ENCODE measurements at regions not wholly inside any gene's neighbourhood (a gene's known extent, or its start where the extent isn't known, plus 50 kb on each side); places are given as distances from the start of the nearest gene placed in this dataset.

GRCh38 chr2:123495241-123495640 lies 529.8 kb upstream of the CNTNAP5 start:
- no peaks in the 10 kb centered on the region for H3K79me2 ChIP-seq (ENCODE audit: low read length)
- peaks cover 9% of the 10 kb centered on the region for H3K4me1 ChIP-seq (ENCODE audit: insufficient read depth, low read length)
- H3K36me3 ChIP-seq (ENCODE audit: low read depth, low read length) = no peaks in the 10 kb centered on the region
- no peak overlapping the region for H2AFZ ChIP-seq (ENCODE audit: low read length)
- DNase-seq = peak; percentile 86
- H3K9me3 ChIP-seq (ENCODE audit: low read length) = no peaks in the 10 kb centered on the region
- ChIA-PET POLR2A (ENCODE audit: unreplicated experiment) (no interaction called here), CTCF (no interaction called here)
- 0 out of 2 replicates have a peak, but pooled peaks have one; percentile 24 for ATAC-seq
- H3K27me3 ChIP-seq (ENCODE audit: low read length) = no peaks in the 10 kb centered on the region
- no peaks in the 10 kb centered on the region for H3K9me2 ChIP-seq (replicated peaks; ENCODE audit: low read length)
- no peaks in the 10 kb centered on the region for H4K20me1 ChIP-seq (ENCODE audit: low read length)
- no peak overlapping the region; the same call in 1 of the 2 replicates for H3K4me2 ChIP-seq (ENCODE audit: low read length)
- intact Hi-C loops (cut with micrococcal nuclease) = no loop called here
- TF ChIP-seq EZH2phosphoT487 (IDR thresholded peaks at IDR 0.05; ENCODE audit: borderline replicate concordance, low read length) (no peak), EZH2 (IDR thresholded peaks at IDR 0.05; ENCODE audit: low read length, unreplicated experiment) (no peak)
- TF ChIP-seq, protein P1, sequence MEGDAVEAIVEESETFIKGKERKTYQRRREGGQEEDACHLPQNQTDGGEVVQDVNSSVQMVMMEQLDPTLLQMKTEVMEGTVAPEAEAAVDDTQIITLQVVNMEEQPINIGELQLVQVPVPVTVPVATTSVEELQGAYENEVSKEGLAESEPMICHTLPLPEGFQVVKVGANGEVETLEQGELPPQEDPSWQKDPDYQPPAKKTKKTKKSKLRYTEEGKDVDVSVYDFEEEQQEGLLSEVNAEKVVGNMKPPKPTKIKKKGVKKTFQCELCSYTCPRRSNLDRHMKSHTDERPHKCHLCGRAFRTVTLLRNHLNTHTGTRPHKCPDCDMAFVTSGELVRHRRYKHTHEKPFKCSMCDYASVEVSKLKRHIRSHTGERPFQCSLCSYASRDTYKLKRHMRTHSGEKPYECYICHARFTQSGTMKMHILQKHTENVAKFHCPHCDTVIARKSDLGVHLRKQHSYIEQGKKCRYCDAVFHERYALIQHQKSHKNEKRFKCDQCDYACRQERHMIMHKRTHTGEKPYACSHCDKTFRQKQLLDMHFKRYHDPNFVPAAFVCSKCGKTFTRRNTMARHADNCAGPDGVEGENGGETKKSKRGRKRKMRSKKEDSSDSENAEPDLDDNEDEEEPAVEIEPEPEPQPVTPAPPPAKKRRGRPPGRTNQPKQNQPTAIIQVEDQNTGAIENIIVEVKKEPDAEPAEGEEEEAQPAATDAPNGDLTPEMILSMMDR (conservative IDR thresholded peaks at IDR 0.05; ENCODE audit: low read depth, low read length) = no peak
- BruUV-seq (replicated peaks) = no TSS peak
- H3K27ac ChIP-seq (ENCODE audit: low read length) = 0 out of 2 replicates have a peak overlapping the region, but pooled peaks have one; percentile 6
- no peaks in the 10 kb centered on the region for H3F3A ChIP-seq (ENCODE audit: low read length, unreplicated experiment)
- H3K9ac ChIP-seq (ENCODE audit: low read length) = no peak overlapping the region
- no peak overlapping the region for H3K4me3 ChIP-seq (ENCODE audit: low read length)

DNA sequence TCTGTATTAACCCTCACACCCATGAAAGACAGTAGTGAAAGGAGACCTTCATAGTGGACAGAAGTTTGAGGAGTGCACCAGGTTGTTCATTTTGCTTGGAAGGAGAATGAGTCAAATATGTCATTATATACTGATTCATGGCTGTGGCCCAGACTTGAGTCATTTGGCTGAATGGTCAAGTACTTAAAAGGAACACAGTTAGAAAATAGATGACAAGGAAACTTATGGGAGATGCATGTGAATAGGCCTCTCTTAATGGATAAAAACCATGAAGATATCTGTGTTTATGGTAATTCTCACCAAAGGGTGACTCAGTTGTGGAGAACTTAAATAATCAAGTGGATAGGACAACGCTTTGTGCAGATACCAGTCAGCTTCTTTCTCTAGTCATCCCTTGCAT lies 524.7 kb upstream of the CNTNAP5 start:
- ChIA-PET CTCF (no interaction called here), POLR2A (ENCODE audit: unreplicated experiment) (no interaction called here)
- Histone ChIP-seq H3K4me2 (ENCODE audit: low read length) (no peak overlapping the region), H3K36me3 (ENCODE audit: low read depth, low read length) (no peaks in the 10 kb centered on the region), H3K27me3 (ENCODE audit: low read length) (no peaks in the 10 kb centered on the region), H3F3A (ENCODE audit: low read length, unreplicated experiment) (no peaks in the 10 kb centered on the region), H3K4me1 (ENCODE audit: insufficient read depth, low read length) (peaks cover 18% of the 10 kb centered on the region), H3K4me3 (ENCODE audit: low read length) (no peak overlapping the region), H3K9me3 (ENCODE audit: low read length) (no peaks in the 10 kb centered on the region), H3K9me2 (replicated peaks; ENCODE audit: low read length) (no peaks in the 10 kb centered on the region), H4K20me1 (ENCODE audit: low read length) (no peaks in the 10 kb centered on the region), H3K79me2 (ENCODE audit: low read length) (no peaks in the 10 kb centered on the region), H2AFZ (ENCODE audit: low read length) (no peak overlapping the region), H3K9ac (ENCODE audit: low read length) (no peak overlapping the region), H3K27ac (ENCODE audit: low read length) (no peak overlapping the region)
- intact Hi-C loops (cut with micrococcal nuclease) = no loop called here
- no TSS peak for BruUV-seq (replicated peaks)
- TF ChIP-seq EZH2phosphoT487 (IDR thresholded peaks at IDR 0.05; ENCODE audit: borderline replicate concordance, low read length) (no peak), EZH2 (IDR thresholded peaks at IDR 0.05; ENCODE audit: low read length, unreplicated experiment) (no peak)
- TF ChIP-seq, protein P1 (conservative IDR thresholded peaks at IDR 0.05; ENCODE audit: low read depth, low read length) = no peak
- DNase-seq = peak; percentile 54
- peak; percentile 44; the same call in 1 of the 2 replicates for ATAC-seq

GRCh38 chr2:123500988-123501387 lies 524.1 kb upstream of the CNTNAP5 start:
- H3K4me2 ChIP-seq (ENCODE audit: low read length) = no peak overlapping the region
- ChIA-PET POLR2A (ENCODE audit: unreplicated experiment) (no interaction called here), CTCF (no interaction called here)
- no peaks in the 10 kb centered on the region for H4K20me1 ChIP-seq (ENCODE audit: low read length)
- no peaks in the 10 kb centered on the region for H3K9me2 ChIP-seq (replicated peaks; ENCODE audit: low read length)
- no peak for TF ChIP-seq EZH2phosphoT487 (IDR thresholded peaks at IDR 0.05; ENCODE audit: borderline replicate concordance, low read length)
- TF ChIP-seq, protein P1 (conservative IDR thresholded peaks at IDR 0.05; ENCODE audit: low read depth, low read length) = no peak
- TF ChIP-seq EZH2 (IDR thresholded peaks at IDR 0.05; ENCODE audit: low read length, unreplicated experiment) = no peak
- H3K27me3 ChIP-seq (ENCODE audit: low read length) = no peaks in the 10 kb centered on the region
- DNase-seq = no peak
- no peak overlapping the region for H3K4me3 ChIP-seq (ENCODE audit: low read length)
- no peaks in the 10 kb centered on the region for H3K79me2 ChIP-seq (ENCODE audit: low read length)
- H3K36me3 ChIP-seq (ENCODE audit: low read depth, low read length) = no peaks in the 10 kb centered on the region
- H3K27ac ChIP-seq (ENCODE audit: low read length) = no peak overlapping the region
- H3K9ac ChIP-seq (ENCODE audit: low read length) = no peak overlapping the region
- peaks cover 14% of the 10 kb centered on the region for H3K4me1 ChIP-seq (ENCODE audit: insufficient read depth, low read length)
- H3K9me3 ChIP-seq (ENCODE audit: low read length) = no peaks in the 10 kb centered on the region
- H2AFZ ChIP-seq (ENCODE audit: low read length) = no peak overlapping the region
- H3F3A ChIP-seq (ENCODE audit: low read length, unreplicated experiment) = no peaks in the 10 kb centered on the region
- ATAC-seq = no peak
- intact Hi-C loops (cut with micrococcal nuclease) = no loop called here
- no TSS peak for BruUV-seq (replicated peaks)

Data from PC-3 (cell line).